ENCODE measurements at regions not wholly inside any gene's neighbourhood (a gene's known extent, or its start where the extent isn't known, plus 50 kb on each side); places are given as distances from the start of the nearest gene placed in this dataset.

- Histone ChIP-seq H3K4me3 (no peak overlapping the region), H3K36me3 (no peaks in the 10 kb centered on the region), H3K27me3 (no peaks in the 10 kb centered on the region), H3K27ac (no peak overlapping the region), H3K4me1 (ENCODE audit: low read depth) (peaks cover 8% of the 10 kb centered on the region), H3K9me3 (ENCODE audit: low read depth) (no peaks in the 10 kb centered on the region)
- TF ChIP-seq CTCF (IDR thresholded peaks at IDR 0.05; ENCODE audit: low read depth, low read length) = peak; percentile 95
- DNase-seq (ENCODE audit: low read depth in 1 of 2, low spot score in 1 of 2) = peak; percentile 70 to 84
These were observed 72.8 kb upstream of the ASTN2 start for GRCh38 chr9:117487555-117488175.

- Histone ChIP-seq H3K9me3 (ENCODE audit: low read depth) (no peaks in the 10 kb centered on the region), H3K4me3 (no peak overlapping the region)
- no peak for DNase-seq (ENCODE audit: low read depth in 1 of 2, low spot score in 1 of 2)
These were observed 71.6 kb upstream of the ASTN2 start for GRCh38 chr9:117486426-117486825.

GRCh38 chr9:117485176-117485575 is 70.3 kb upstream of the ASTN2 start:
- no peak overlapping the region for H3K4me3 ChIP-seq
- no peaks in the 10 kb centered on the region for H3K36me3 ChIP-seq
- no peak for TF ChIP-seq CTCF (IDR thresholded peaks at IDR 0.05; ENCODE audit: low read depth, low read length)
- no peaks in the 10 kb centered on the region for H3K9me3 ChIP-seq (ENCODE audit: low read depth)
- H3K27ac ChIP-seq = no peak overlapping the region
- DNase-seq (ENCODE audit: low read depth in 1 of 2, low spot score in 1 of 2) = no peak
- no peaks in the 10 kb centered on the region for H3K27me3 ChIP-seq
- peaks cover 8% of the 10 kb centered on the region for H3K4me1 ChIP-seq (ENCODE audit: low read depth)

More at GRCh38 chr9:117486426-117486825, 71.6 kb upstream of the ASTN2 start:
- Histone ChIP-seq H3K27ac (no peak overlapping the region), H3K27me3 (no peaks in the 10 kb centered on the region), H3K4me1 (ENCODE audit: low read depth) (peaks cover 8% of the 10 kb centered on the region), H3K36me3 (no peaks in the 10 kb centered on the region)
- no peak for TF ChIP-seq CTCF (IDR thresholded peaks at IDR 0.05; ENCODE audit: low read depth, low read length)

- H3K9me3 ChIP-seq (ENCODE audit: low read depth) = no peaks in the 10 kb centered on the region
- DNase-seq (ENCODE audit: low read depth in 1 of 2, low spot score in 1 of 2) = no peak
- no peak overlapping the region for H3K27ac ChIP-seq
- no peaks in the 10 kb centered on the region for H3K27me3 ChIP-seq
- TF ChIP-seq CTCF (IDR thresholded peaks at IDR 0.05; ENCODE audit: low read depth, low read length) = no peak
- H3K36me3 ChIP-seq = no peaks in the 10 kb centered on the region
- H3K4me3 ChIP-seq = no peak overlapping the region
- H3K4me1 ChIP-seq (ENCODE audit: low read depth) = peaks cover 3% of the 10 kb centered on the region
These were observed 65.9 kb upstream of the ASTN2 start for GRCh38 chr9:117480729-117481128.

DNA sequence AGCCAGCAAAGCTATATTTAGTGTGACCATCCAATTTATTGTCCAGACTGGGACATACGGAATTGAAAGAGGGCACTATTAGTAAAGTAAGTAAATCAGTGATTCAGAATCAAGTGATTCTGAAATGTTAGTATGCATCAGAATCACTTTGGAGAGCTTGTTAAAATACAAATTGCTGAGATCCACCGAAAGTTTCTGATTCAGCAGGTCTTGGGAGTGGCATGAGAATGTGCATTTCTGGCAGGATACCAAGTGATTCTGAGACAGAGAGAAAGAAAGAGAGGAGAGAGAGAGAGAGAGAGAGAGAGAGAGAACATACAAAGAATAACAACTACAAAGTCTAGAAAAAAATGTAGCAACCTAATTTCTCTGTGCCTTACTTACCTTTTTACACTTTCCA is 65.4 kb upstream of the ASTN2 start:
- no peak for TF ChIP-seq CTCF (IDR thresholded peaks at IDR 0.05; ENCODE audit: low read depth, low read length)
- H3K27ac ChIP-seq = no peak overlapping the region
- H3K9me3 ChIP-seq (ENCODE audit: low read depth) = no peaks in the 10 kb centered on the region
- no peaks in the 10 kb centered on the region for H3K36me3 ChIP-seq
- no peaks in the 10 kb centered on the region for H3K27me3 ChIP-seq
- H3K4me1 ChIP-seq (ENCODE audit: low read depth) = no peaks in the 10 kb centered on the region
- no peak overlapping the region for H3K4me3 ChIP-seq
- no peak for DNase-seq (ENCODE audit: low read depth in 1 of 2, low spot score in 1 of 2)

Data from cardiac muscle cell (in vitro differentiated cells and primary cell).